PC-9 (cell line): ENCODE measurements at regions not wholly inside any gene's neighbourhood (a gene's known extent, or its start where the extent isn't known, plus 50 kb on each side); places are given as distances from the start of the nearest gene placed in this dataset.

Experiments
- BruUV-seq: library from RNA; stranded (reverse); fragments of 400-500 nt; replicated peaks from 2 replicates; lab custom pipeline; 2021; lab: Mats Ljungman, UMichigan
- CTCF ChIA-PET: fragments of 300-600 bp; sonication (Branson Sonifier 250); formaldehyde crosslinking; loops from one replicate; lab custom pipeline; 2022; ENCODE audit warnings: antibody characterized with exemption; lab: Charles Lee
- POLR2A ChIA-PET: fragments of 300-600 bp; sonication (Branson Sonifier 250); formaldehyde crosslinking; loops from one replicate; lab custom pipeline; 2022; ENCODE audit warnings: antibody characterized with exemption; ENCODE audit not compliant: unreplicated experiment; lab: Charles Lee
- DNase-seq, 2 experiments: peaks; one replicate each; pipeline versions ENCODE4 v3.0.0 to v3.0.0-alpha.2; 2015 to 2022; ENCODE audit warnings: mixed read lengths in 1 of 2
- H2AFZ ChIP-seq: fragments of 200-600 bp; sonication (generic); 2 replicates; pipeline ENCODE4 v1.8.1; 2017; ENCODE audit warnings: antibody characterized with exemption
- H3F3A ChIP-seq: fragments of 200-600 bp; sonication (generic); 2 replicates; pipeline ENCODE4 v1.8.1; 2017; ENCODE audit warnings: antibody characterized with exemption, mild to moderate bottlenecking, low read depth; ENCODE audit not compliant: insufficient read depth
- H3K27ac ChIP-seq: fragments of 200-600 bp; sonication (generic); 2 replicates; pipeline ENCODE4 v1.6.1; 2016; ENCODE audit warnings: mixed run types
- H3K27me3 ChIP-seq: fragments of 200-600 bp; sonication (generic); 2 replicates; pipeline ENCODE4 v1.6.1; 2016; ENCODE audit warnings: low read depth, mixed run types; ENCODE audit not compliant: insufficient read depth
- H3K36me3 ChIP-seq: fragments of 200-600 bp; sonication (generic); 2 replicates; pipeline ENCODE4 v1.6.1; 2016; ENCODE audit warnings: low read depth, mixed run types
- H3K4me1 ChIP-seq: fragments of 200-600 bp; sonication (generic); replicated peaks from 2 replicates; pipeline ENCODE4 v1.6.1; 2016; ENCODE audit warnings: mixed run types; ENCODE audit not compliant: insufficient read depth
- H3K4me2 ChIP-seq: fragments of 200-600 bp; sonication (generic); 2 replicates; pipeline ENCODE4 v1.6.1; 2017; ENCODE audit warnings: mixed run types
- H3K4me3 ChIP-seq: fragments of 200-600 bp; sonication (generic); 2 replicates; pipeline ENCODE4 v1.6.1; 2016; ENCODE audit warnings: mixed run types
- H3K79me2 ChIP-seq: fragments of 200-600 bp; sonication (generic); 2 replicates; pipeline ENCODE4 v1.6.1; 2017; ENCODE audit warnings: low read depth, mixed run types
- H3K9me2 ChIP-seq: fragments of 200-600 bp; sonication (generic); 2 replicates; pipeline ENCODE4 v1.8.1; 2017; ENCODE audit warnings: mild to moderate bottlenecking; ENCODE audit not compliant: insufficient read depth
- H3K9me3 ChIP-seq: fragments of 200-600 bp; sonication (generic); 2 replicates; pipeline ENCODE4 v1.8.1; 2016; ENCODE audit warnings: low read depth; ENCODE audit not compliant: insufficient read depth
- H4K20me1 ChIP-seq: fragments of 200-600 bp; sonication (generic); 2 replicates; pipeline ENCODE4 v1.8.1; 2017; ENCODE audit not compliant: insufficient read depth
- EZH2 ChIP-seq: fragments of 200-600 bp; sonication (generic); IDR thresholded peaks from 2 replicates; pipeline ENCODE4 v1.8.0; 2017; ENCODE audit warnings: antibody characterized with exemption, low read depth
- intact Hi-C: fragments of 100-400 bp; cut with micrococcal nuclease; formaldehyde crosslinking; loops from one replicate; pipeline ENCODE4 v1.10.0; 2022; ENCODE audit not compliant: unreplicated experiment
- TF ChIP-seq, protein P1 (sequence below): fragments of 200-600 bp; sonication (generic); conservative IDR thresholded peaks from 2 replicates; pipeline ENCODE4 v1.6.1; 2017; ENCODE audit warnings: mixed run types, antibody characterized with exemption, mild to moderate bottlenecking, moderate library complexity

DNA sequence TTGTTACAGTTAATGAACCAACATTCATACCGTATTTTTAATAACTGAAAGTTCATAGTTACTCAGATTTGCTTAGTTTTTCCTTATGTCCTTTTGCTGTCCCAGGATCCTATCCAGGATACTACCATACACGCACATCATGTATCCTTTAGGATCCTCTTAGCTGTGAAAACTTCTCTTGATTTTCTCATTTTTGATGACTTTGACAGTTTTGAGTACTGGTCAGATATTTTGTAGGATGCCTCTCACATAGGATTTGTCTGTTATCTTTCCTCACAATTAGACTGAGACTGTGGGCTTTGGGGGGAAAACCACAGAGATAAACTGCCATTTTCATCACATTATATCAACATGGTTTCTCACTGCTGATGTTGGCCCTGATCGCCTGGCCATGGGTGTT is 491.3 kb upstream of the TRPC7 start:
- Histone ChIP-seq H3K9me2 (no peaks in the 10 kb centered on the region), H3K4me3 (no peak overlapping the region), H3K4me1 (no peaks in the 10 kb centered on the region), H3K9me3 (no peaks in the 10 kb centered on the region; the same call in 1 of the 2 replicates), H4K20me1 (no peaks in the 10 kb centered on the region), H3K4me2 (no peak overlapping the region), H3K79me2 (no peaks in the 10 kb centered on the region), H3K27me3 (no peaks in the 10 kb centered on the region), H3K27ac (no peak overlapping the region), H3F3A (no peaks in the 10 kb centered on the region), H3K36me3 (no peaks in the 10 kb centered on the region), H2AFZ (no peak overlapping the region)
- intact Hi-C loops: no loop called here
- ChIA-PET POLR2A (no interaction called here), CTCF (no interaction called here)
- no peak for DNase-seq
- no peak for TF ChIP-seq EZH2
- TF ChIP-seq, protein P1, sequence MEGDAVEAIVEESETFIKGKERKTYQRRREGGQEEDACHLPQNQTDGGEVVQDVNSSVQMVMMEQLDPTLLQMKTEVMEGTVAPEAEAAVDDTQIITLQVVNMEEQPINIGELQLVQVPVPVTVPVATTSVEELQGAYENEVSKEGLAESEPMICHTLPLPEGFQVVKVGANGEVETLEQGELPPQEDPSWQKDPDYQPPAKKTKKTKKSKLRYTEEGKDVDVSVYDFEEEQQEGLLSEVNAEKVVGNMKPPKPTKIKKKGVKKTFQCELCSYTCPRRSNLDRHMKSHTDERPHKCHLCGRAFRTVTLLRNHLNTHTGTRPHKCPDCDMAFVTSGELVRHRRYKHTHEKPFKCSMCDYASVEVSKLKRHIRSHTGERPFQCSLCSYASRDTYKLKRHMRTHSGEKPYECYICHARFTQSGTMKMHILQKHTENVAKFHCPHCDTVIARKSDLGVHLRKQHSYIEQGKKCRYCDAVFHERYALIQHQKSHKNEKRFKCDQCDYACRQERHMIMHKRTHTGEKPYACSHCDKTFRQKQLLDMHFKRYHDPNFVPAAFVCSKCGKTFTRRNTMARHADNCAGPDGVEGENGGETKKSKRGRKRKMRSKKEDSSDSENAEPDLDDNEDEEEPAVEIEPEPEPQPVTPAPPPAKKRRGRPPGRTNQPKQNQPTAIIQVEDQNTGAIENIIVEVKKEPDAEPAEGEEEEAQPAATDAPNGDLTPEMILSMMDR: no peak
- no TSS peak for BruUV-seq

DNA sequence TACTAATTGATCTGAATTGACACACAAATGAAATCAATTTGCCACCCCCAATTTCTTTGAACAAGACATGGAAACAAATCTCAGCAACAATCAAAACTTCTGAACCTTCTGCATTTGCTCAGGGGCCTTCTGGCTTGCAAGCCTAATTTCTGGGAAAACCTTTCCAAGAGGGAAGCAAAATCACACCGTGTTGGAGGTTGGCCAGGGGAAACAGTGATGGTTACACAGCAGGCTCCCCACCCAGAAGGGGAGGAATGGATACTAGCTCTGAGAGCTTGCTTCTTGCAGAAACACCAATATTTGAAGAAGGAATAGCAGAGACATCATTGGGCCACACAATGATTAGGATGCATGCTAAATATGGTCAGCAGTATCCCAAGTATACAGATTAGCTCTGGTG is 488.6 kb upstream of the TRPC7 start:
- Histone ChIP-seq H3K9me3 (no peaks in the 10 kb centered on the region; the same call in 1 of the 2 replicates), H2AFZ (no peak overlapping the region), H3F3A (no peaks in the 10 kb centered on the region), H3K27ac (no peak overlapping the region), H4K20me1 (no peaks in the 10 kb centered on the region), H3K27me3 (no peaks in the 10 kb centered on the region), H3K4me1 (no peaks in the 10 kb centered on the region), H3K36me3 (no peaks in the 10 kb centered on the region), H3K4me2 (no peak overlapping the region), H3K9me2 (no peaks in the 10 kb centered on the region), H3K79me2 (no peaks in the 10 kb centered on the region), H3K4me3 (no peak overlapping the region)
- DNase-seq: no peak
- no peak for TF ChIP-seq EZH2
- TF ChIP-seq, protein P1: no peak
- intact Hi-C loops: no loop called here
- CTCF ChIA-PET: no interaction called here
- POLR2A ChIA-PET: no interaction called here
- BruUV-seq: no TSS peak

DNA sequence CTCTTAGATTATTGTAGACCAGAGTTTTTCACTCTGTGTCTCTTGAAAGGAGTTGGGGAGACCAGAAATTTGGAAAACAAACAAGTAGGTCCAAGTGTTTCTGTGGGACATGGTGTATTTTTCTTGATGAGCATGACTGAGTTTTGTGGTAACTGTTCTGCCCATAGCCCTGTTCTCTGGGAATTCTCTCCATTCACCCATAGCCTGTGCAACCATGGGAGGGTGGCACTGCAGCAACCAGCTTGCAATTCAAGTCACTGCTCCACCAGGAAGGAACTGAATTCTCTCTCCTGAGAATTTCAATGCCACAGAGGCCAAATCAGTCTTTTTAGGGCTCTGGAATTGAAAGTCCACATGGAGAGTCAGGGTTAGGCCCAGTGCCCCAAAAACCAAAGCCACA is 475.3 kb upstream of the TRPC7 start:
- no peak overlapping the region for H2AFZ ChIP-seq
- no peak overlapping the region for H3K4me2 ChIP-seq
- H3K79me2 ChIP-seq: no peaks in the 10 kb centered on the region
- H3K9me3 ChIP-seq: no peaks in the 10 kb centered on the region
- ChIA-PET CTCF (no interaction called here), POLR2A (no interaction called here)
- intact Hi-C loops: no loop called here
- no peaks in the 10 kb centered on the region for H4K20me1 ChIP-seq
- no TSS peak for BruUV-seq
- no peak overlapping the region for H3K4me3 ChIP-seq
- DNase-seq: no peak
- H3F3A ChIP-seq: no peaks in the 10 kb centered on the region
- no peaks in the 10 kb centered on the region for H3K9me2 ChIP-seq
- no peak for TF ChIP-seq EZH2
- TF ChIP-seq, protein P1: no peak
- H3K27me3 ChIP-seq: no peaks in the 10 kb centered on the region
- H3K36me3 ChIP-seq: no peaks in the 10 kb centered on the region
- H3K27ac ChIP-seq: no peak overlapping the region
- no peaks in the 10 kb centered on the region for H3K4me1 ChIP-seq
